Spleen (tissue), 7 donors: ENCODE measurements at regions not wholly inside any gene's neighbourhood (a gene's known extent, or its start where the extent isn't known, plus 50 kb on each side); places are given as distances from the start of the nearest gene placed in this dataset.

Source experiments
- CTCF ChIP-seq, 11 experiments: fragments of 200-600 bp in 7 of 11; fragments of 450-650 bp in 4 of 11; sonication (generic) in 4 of 11; IDR thresholded peaks in 8 of 11; conservative IDR thresholded peaks in 3 of 11; 1 replicate in 7 of 11; 2 replicates in 4 of 11; pipeline versions ENCODE4 v1.4.0 to v1.8.0; 2016 to 2021; ENCODE audit warnings: antibody characterized with exemption in 11 of 11, inconsistent platforms in 4 of 11, mild to moderate bottlenecking in 1 of 11
- POLR2AphosphoS5 ChIP-seq, 3 donors: sonication (generic); formaldehyde crosslinking; IDR thresholded peaks; one replicate each; pipeline ENCODE4 v1.5.1; 2017; ENCODE audit warnings: antibody characterized with exemption in 3 of 3
- donor health status: DM: no; HTN: no; CAD: no; lungs with moderate emphysema.
- donor health status: DM: no; HTN: no; CAD: no.
- donor health status: DM: no; HTN: no; CAD: no.

- TF ChIP-seq CTCF (IDR thresholded peaks at IDR 0.05 in 8 of 11, conservative IDR thresholded peaks at IDR 0.05 in 3 of 11) (no peak), POLR2AphosphoS5 (IDR thresholded peaks at IDR 0.05) (no peak)
Measured at GRCh38 chr5:52665559-52665958, 122.2 kb upstream of the ITGA1 start.
